GM12864 (cell line): ENCODE measurements at regions not wholly inside any gene's neighbourhood (a gene's known extent, or its start where the extent isn't known, plus 50 kb on each side); places are given as distances from the start of the nearest gene placed in this dataset.

ENCODE experiments used
- DNase-seq: peaks from one replicate; pipeline ENCODE4 v3.0.0-alpha.2; 2011; ENCODE audit warnings: low read depth
- H3K4me3 ChIP-seq: 2 replicates; pipeline ENCODE4 v1.5.1; 2011; ENCODE audit warnings: mild to moderate bottlenecking, low read depth, low read length, control low read depth
- CTCF ChIP-seq: IDR thresholded peaks from 2 replicates; pipeline ENCODE4 v1.5.1; 2011; ENCODE audit warnings: low read depth, mild to moderate bottlenecking, moderate library complexity, low read length, control low read depth, inconsistent platforms; ENCODE audit errors: missing control alignments

GRCh38 chr9:129469188-129469987, 151.5 kb downstream of the C9orf50 start:
- no peak for TF ChIP-seq CTCF
- DNase-seq = no peak
- H3K4me3 ChIP-seq = no peak overlapping the region

DNA sequence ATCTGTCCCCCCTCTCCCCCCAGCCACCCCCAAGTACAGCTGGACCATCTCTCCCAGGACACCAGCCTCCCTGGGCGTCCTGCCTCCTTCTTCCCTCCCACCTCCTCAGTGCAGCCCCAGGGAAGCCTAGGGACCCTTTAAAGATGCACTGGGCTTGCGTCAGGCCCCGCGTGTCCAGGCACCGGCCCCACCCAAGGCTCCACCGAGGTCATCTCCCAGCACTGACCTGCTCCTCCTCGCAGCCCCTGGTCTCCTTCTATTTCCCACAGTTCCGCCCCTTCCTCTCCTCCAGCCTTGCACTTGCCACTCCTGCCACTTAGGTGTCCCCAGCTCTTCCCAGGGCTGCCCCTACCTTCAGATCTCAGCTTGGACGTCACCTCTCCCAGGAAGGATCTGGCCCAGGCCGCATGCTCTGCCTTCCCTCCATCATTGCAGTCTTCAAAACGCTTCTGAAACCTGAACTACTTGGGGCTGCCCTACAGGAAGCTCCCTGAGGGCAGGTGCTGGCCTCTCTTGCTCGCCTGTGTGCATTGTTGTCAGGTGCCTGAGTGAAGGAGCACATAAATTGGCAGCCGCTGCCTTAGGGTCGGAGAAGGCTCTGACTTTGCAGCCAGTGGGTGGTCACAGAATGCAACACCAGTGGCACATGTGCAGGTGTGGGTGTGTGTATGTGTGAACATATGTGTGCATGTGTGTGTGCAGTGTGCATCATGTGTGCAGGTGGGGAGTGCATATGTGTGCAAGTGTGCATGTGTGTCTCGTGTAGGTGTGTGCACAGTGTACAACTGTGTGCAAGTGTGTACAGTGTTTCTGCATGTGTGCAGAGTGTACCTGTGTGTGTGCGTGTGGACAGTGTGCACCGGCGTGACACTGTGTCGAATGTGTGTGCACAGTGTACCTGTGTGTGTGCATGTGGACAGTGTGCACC, 152.9 kb downstream of the C9orf50 start:
- DNase-seq = no peak
- no peak overlapping the region for H3K4me3 ChIP-seq
- TF ChIP-seq CTCF = no peak

DNA sequence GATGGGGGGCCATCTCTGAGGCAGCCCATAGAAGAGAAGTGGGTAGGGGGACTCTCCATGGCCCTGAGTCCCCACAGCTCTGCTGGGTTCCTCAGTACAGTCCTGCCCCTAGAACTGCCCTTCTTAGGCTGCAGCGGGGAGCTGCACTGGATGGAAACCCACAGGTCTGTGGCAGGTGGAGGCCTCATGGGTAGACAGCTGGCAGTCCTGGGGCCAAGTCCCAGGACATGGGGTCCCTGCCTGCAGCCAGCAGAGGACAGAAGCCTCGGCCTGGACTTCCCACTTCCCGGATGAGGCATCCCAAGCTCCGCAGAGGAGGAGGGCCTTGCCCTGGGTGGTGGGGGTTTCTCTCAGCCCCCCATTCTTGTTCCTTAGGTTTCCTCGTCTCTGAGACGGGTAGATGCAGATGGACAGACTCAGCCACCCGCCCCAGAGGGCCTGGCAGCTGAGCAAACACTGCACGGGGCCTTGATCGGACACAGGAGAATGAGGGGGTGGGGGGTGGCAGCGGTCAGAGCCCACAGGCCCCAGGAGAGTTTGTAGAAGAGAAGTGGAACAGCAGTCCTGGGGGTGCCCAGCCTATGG, 153.8 kb downstream of the C9orf50 start:
- no peak for TF ChIP-seq CTCF
- H3K4me3 ChIP-seq = no peak overlapping the region
- no peak for DNase-seq

GRCh38 chr9:129465834-129466535, 154.9 kb downstream of the C9orf50 start:
- no peak for DNase-seq
- no peak for TF ChIP-seq CTCF
- H3K4me3 ChIP-seq = no peak overlapping the region

GRCh38 chr9:129464972-129465833, 155.7 kb downstream of the C9orf50 start:
- no peak overlapping the region for H3K4me3 ChIP-seq
- no peak for TF ChIP-seq CTCF
- no peak for DNase-seq

DNA sequence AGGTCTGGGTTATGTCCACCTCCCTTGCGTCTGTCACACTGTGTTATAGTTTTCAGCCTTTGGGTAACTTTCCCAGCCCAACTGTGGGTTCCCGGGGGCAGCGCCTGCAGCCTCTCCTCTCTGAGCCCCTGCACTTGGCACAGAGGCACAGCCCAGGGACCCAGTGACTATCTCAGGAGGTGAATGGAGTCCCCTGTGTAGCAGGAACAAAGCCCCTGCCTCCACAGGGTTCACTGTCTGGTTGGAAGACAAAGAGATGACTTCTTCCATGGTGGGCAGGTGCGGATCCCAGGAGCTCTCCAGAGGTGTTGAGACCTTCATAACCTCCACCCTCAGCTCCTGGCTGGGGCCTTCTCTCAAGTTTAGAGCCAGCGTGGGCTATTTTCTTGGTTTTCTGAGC, 156.9 kb downstream of the C9orf50 start:
- no peak for DNase-seq
- H3K4me3 ChIP-seq = no peak overlapping the region
- no peak for TF ChIP-seq CTCF
